GM23338 (cell line): ENCODE measurements at regions not wholly inside any gene's neighbourhood (a gene's known extent, or its start where the extent isn't known, plus 50 kb on each side); places are given as distances from the start of the nearest gene placed in this dataset.

ENCODE experiments used
- ATAC-seq: fragments of 200-7000 bp; cut with Tn5 transposase; 3 replicates; pipeline ENCODE4 v1.9.1; 2020
- DNase-seq: peaks from one replicate; pipeline ENCODE4 v3.0.0-alpha.2; 2015; ENCODE audit warnings: low spot score
- H2AFZ ChIP-seq: fragments of 200-600 bp; sonication (generic); 2 replicates; pipeline ENCODE4 v1.8.0; 2016; ENCODE audit warnings: antibody characterized with exemption, mild to moderate bottlenecking, moderate library complexity
- H3F3A ChIP-seq: fragments of 200-600 bp; sonication (generic); replicated peaks from 2 replicates; pipeline ENCODE4 v1.8.0; 2017; ENCODE audit warnings: antibody characterized with exemption, mixed run types, low read depth
- H3K27ac ChIP-seq: fragments of 200-600 bp; sonication (generic); 2 replicates; pipeline ENCODE4 v1.6.1; 2016; ENCODE audit warnings: low read depth
- H3K27me3 ChIP-seq: fragments of 200-600 bp; sonication (generic); 2 replicates; pipeline ENCODE4 v1.8.0; 2016; ENCODE audit warnings: mild to moderate bottlenecking, mixed run types, moderate library complexity; ENCODE audit not compliant: insufficient read depth
- H3K36me3 ChIP-seq: fragments of 200-600 bp; sonication (generic); 2 replicates; pipeline ENCODE4 v1.8.0; 2016; ENCODE audit warnings: mild to moderate bottlenecking; ENCODE audit not compliant: insufficient read depth
- H3K4me1 ChIP-seq: fragments of 200-600 bp; sonication (generic); 2 replicates; pipeline ENCODE4 v1.8.0; 2016; ENCODE audit warnings: mild to moderate bottlenecking, moderate library complexity; ENCODE audit not compliant: insufficient read depth
- H3K4me2 ChIP-seq: fragments of 200-600 bp; sonication (generic); 2 replicates; pipeline ENCODE4 v1.7.1; 2017; ENCODE audit warnings: mixed run types
- H3K4me3 ChIP-seq: fragments of 200-600 bp; sonication (generic); 2 replicates; pipeline ENCODE4 v1.6.1; 2016; ENCODE audit warnings: mixed run types
- H3K79me2 ChIP-seq: fragments of 200-600 bp; sonication (generic); replicated peaks from 2 replicates; pipeline ENCODE4 v1.8.0; 2017; ENCODE audit warnings: mild to moderate bottlenecking; ENCODE audit not compliant: insufficient read depth
- H3K9me2 ChIP-seq: fragments of 200-600 bp; sonication (generic); 2 replicates; pipeline ENCODE4 v1.8.0; 2017; ENCODE audit not compliant: insufficient read depth
- H4K20me1 ChIP-seq: fragments of 200-600 bp; sonication (generic); replicated peaks from 2 replicates; pipeline ENCODE4 v1.8.0; 2017; ENCODE audit warnings: mild to moderate bottlenecking; ENCODE audit not compliant: insufficient read depth
- H3K27ac Mint-ChIP-seq: 2 replicates; pipeline ENCODE4 v1.8.0; 2020; ENCODE audit warnings: inconsistent platforms, mild to moderate bottlenecking, moderate library complexity, mixed read lengths
- H3K27me3 Mint-ChIP-seq: 3 replicates; pipeline ENCODE4 v1.8.0; 2022; ENCODE audit warnings: low read depth, mild to moderate bottlenecking, moderate library complexity, mixed read lengths, inconsistent platforms; ENCODE audit not compliant: insufficient read depth, poor library complexity
- H3K36me3 Mint-ChIP-seq: 3 replicates; pipeline ENCODE4 v1.8.0; 2021; ENCODE audit warnings: low read depth, mild to moderate bottlenecking, inconsistent platforms, moderate library complexity, mixed read lengths
- H3K4me1 Mint-ChIP-seq: 3 replicates; pipeline ENCODE4 v1.8.0; 2020; ENCODE audit warnings: mild to moderate bottlenecking, inconsistent platforms, mixed read lengths
- H3K4me3 Mint-ChIP-seq: 3 replicates; pipeline ENCODE4 v1.8.0; 2021; ENCODE audit warnings: moderate library complexity, mild to moderate bottlenecking, inconsistent platforms, mixed read lengths
- H3K9me3 Mint-ChIP-seq: 3 replicates; pipeline ENCODE4 v1.8.0; 2020; ENCODE audit warnings: moderate library complexity, mild to moderate bottlenecking, inconsistent platforms, mixed read lengths
- CREB1 ChIP-seq: fragments of 250-450 bp; sonication (Bioruptor Pico); IDR thresholded peaks from 2 replicates; pipeline ENCODE4 v1.5.0; 2020; ENCODE audit warnings: low read depth, mild to moderate bottlenecking, moderate library complexity
- CTCF ChIP-seq, 2 experiments: fragments of 200-600 bp in 1 of 2; sonication (generic) in 1 of 2; conservative IDR thresholded peaks; 2 replicates each; pipeline versions ENCODE4 v1.5.1 to v1.6.1; 2016 to 2017; ENCODE audit warnings: antibody characterized with exemption in 2 of 2, low read depth in 2 of 2, mild to moderate bottlenecking in 2 of 2, moderate library complexity in 1 of 2
- EZH2 ChIP-seq: fragments of 200-600 bp; sonication (generic); IDR thresholded peaks from one replicate; pipeline ENCODE4 v1.8.0; 2017; ENCODE audit warnings: antibody characterized with exemption, mild to moderate bottlenecking, low read depth; ENCODE audit not compliant: unreplicated experiment
- EZH2phosphoT487 ChIP-seq: fragments of 200-600 bp; sonication (generic); IDR thresholded peaks from one replicate; pipeline ENCODE4 v1.8.1; 2018; ENCODE audit warnings: antibody characterized with exemption; ENCODE audit not compliant: unreplicated experiment
- JUNB ChIP-seq: IDR thresholded peaks from one replicate; pipeline ENCODE4 v1.6.1; 2016; ENCODE audit warnings: antibody characterized with exemption; ENCODE audit not compliant: unreplicated experiment
- POLR2AphosphoS5 ChIP-seq: IDR thresholded peaks from 2 replicates; pipeline ENCODE4 v1.6.1; 2016; ENCODE audit warnings: antibody characterized with exemption, low read depth
- STAT1 ChIP-seq: IDR thresholded peaks from one replicate; pipeline ENCODE4 v1.6.1; 2016; ENCODE audit warnings: antibody characterized with exemption; ENCODE audit not compliant: unreplicated experiment
- ZNF114 ChIP-seq: fragments of 250-450 bp; sonication (Bioruptor Pico); IDR thresholded peaks from 2 replicates; pipeline ENCODE4 v1.5.0; 2020; ENCODE audit warnings: mild to moderate bottlenecking, moderate library complexity
- ZNF331 ChIP-seq: fragments of 250-450 bp; sonication (Bioruptor Pico); IDR thresholded peaks from 2 replicates; pipeline ENCODE4 v1.5.0; 2020; ENCODE audit warnings: low read depth, mild to moderate bottlenecking, moderate library complexity
- ZNF462 ChIP-seq: fragments of 250-450 bp; sonication (Bioruptor Pico); IDR thresholded peaks from 2 replicates; pipeline ENCODE4 v1.5.0; 2020; ENCODE audit warnings: mild to moderate bottlenecking, moderate library complexity
- TF ChIP-seq, protein P1 (sequence below): IDR thresholded peaks from 2 replicates; pipeline ENCODE4 v1.6.1; 2016; ENCODE audit warnings: antibody characterized with exemption
- TF ChIP-seq, protein P2 (sequence below): IDR thresholded peaks from one replicate; pipeline ENCODE4 v1.6.1; 2018; ENCODE audit warnings: antibody characterized with exemption; ENCODE audit not compliant: unreplicated experiment

DNA sequence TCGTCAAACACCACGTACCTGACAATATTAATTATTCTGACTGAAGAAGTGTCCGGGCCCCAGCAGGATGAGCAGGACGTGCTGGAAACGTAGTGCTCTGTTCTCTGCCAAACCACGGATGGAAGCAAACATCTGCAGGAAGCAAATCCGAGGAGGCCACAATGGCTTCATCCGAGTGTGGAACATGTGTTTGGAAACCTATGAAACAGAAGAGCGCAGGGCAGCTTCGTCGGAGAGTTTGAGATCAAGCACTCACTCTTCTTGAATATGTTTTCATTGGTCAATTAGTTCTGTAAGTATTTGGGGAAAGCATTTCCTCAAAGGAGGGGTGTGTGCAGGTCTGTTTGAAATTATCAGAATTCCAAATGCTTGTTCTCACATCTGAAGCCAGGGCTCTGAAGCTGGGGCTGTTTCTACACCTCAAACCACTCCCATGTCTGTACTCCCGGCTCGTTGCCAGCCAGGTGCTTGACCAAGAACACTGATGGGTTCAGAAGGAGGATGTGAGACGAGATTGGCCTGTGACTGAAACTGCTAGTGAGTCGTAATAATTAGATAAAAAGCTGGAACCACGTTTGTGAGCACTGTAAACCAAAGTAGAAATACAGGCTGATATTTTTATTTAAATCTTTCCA lies 356.6 kb upstream of the SALL3 start (continued):
- TF ChIP-seq ZNF462 (CRISPR knock-in tag) (no peak), CREB1 (no peak), EZH2 (no peak)

DNA sequence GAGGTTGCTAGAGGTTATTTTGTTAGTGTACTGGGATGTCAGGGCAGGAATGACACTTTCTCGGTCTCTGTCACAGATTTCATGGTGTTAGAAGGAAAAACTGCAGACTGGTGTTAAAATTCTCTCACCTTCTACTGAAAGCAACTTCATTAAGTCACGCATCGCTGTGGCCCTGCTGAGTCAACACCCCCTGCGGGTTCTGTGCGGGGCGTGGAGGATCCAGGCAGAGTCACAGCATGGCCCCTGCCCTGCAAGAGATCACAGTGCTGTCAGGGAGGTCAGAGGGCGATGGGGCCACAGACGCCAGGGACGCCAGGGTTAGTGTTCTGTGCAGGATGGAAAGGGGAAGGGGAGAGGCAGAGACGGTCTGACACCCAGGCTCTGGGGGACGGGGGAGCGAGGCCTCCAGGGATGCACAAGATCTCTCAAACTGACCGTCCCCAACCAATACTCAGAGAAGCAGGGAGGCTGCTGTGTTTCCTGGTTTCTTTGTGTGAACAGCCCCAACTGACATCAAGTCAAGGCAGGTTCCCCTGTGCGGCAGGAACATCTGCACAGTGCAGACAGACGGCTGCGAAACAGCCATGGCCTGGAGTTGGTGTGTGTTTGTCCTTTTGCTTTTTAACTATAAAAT lies 354.9 kb upstream of the SALL3 start:
- no peaks in the 10 kb centered on the region for H3F3A ChIP-seq
- Mint-ChIP-seq H3K9me3 (peaks cover 97% of the 10 kb centered on the region), H3K36me3 (peaks cover 21% of the 10 kb centered on the region), H3K4me3 (no peak overlapping the region), H3K27me3 (peaks cover 3% of the 10 kb centered on the region), H3K27ac (no peak overlapping the region), H3K4me1 (no peaks in the 10 kb centered on the region)
- DNase-seq (no peak), ATAC-seq (no peak)
- no peak overlapping the region for H2AFZ ChIP-seq
- no peaks in the 10 kb centered on the region for H3K9me2 ChIP-seq
- H3K4me2 ChIP-seq: no peak overlapping the region
- no peaks in the 10 kb centered on the region for H4K20me1 ChIP-seq
- H3K27me3 ChIP-seq: no peaks in the 10 kb centered on the region
- no peak overlapping the region for H3K27ac ChIP-seq
- no peaks in the 10 kb centered on the region for H3K36me3 ChIP-seq
- no peak overlapping the region for H3K4me3 ChIP-seq
- H3K4me1 ChIP-seq: no peaks in the 10 kb centered on the region
- no peaks in the 10 kb centered on the region for H3K79me2 ChIP-seq
- TF ChIP-seq, protein P1, sequence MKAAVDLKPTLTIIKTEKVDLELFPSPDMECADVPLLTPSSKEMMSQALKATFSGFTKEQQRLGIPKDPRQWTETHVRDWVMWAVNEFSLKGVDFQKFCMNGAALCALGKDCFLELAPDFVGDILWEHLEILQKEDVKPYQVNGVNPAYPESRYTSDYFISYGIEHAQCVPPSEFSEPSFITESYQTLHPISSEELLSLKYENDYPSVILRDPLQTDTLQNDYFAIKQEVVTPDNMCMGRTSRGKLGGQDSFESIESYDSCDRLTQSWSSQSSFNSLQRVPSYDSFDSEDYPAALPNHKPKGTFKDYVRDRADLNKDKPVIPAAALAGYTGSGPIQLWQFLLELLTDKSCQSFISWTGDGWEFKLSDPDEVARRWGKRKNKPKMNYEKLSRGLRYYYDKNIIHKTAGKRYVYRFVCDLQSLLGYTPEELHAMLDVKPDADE: no peak
- no peak for TF ChIP-seq CREB1
- no peak for TF ChIP-seq STAT1
- no peak for TF ChIP-seq EZH2
- no peak for TF ChIP-seq CTCF (conservative IDR thresholded peaks at IDR 0.05; ENCODE audit: low read depth in 2 of 2)
- no peak for TF ChIP-seq EZH2phosphoT487
- TF ChIP-seq ZNF114 (CRISPR knock-in tag): no peak
- no peak for TF ChIP-seq JUNB
- TF ChIP-seq, protein P2, sequence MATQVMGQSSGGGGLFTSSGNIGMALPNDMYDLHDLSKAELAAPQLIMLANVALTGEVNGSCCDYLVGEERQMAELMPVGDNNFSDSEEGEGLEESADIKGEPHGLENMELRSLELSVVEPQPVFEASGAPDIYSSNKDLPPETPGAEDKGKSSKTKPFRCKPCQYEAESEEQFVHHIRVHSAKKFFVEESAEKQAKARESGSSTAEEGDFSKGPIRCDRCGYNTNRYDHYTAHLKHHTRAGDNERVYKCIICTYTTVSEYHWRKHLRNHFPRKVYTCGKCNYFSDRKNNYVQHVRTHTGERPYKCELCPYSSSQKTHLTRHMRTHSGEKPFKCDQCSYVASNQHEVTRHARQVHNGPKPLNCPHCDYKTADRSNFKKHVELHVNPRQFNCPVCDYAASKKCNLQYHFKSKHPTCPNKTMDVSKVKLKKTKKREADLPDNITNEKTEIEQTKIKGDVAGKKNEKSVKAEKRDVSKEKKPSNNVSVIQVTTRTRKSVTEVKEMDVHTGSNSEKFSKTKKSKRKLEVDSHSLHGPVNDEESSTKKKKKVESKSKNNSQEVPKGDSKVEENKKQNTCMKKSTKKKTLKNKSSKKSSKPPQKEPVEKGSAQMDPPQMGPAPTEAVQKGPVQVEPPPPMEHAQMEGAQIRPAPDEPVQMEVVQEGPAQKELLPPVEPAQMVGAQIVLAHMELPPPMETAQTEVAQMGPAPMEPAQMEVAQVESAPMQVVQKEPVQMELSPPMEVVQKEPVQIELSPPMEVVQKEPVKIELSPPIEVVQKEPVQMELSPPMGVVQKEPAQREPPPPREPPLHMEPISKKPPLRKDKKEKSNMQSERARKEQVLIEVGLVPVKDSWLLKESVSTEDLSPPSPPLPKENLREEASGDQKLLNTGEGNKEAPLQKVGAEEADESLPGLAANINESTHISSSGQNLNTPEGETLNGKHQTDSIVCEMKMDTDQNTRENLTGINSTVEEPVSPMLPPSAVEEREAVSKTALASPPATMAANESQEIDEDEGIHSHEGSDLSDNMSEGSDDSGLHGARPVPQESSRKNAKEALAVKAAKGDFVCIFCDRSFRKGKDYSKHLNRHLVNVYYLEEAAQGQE: no peak
- TF ChIP-seq ZNF331 (CRISPR knock-in tag): no peak
- no peak for TF ChIP-seq POLR2AphosphoS5
